ENCODE measurements at regions not wholly inside any gene's neighbourhood (a gene's known extent, or its start where the extent isn't known, plus 50 kb on each side); places are given as distances from the start of the nearest gene placed in this dataset.
A peak's percentile ranks its signal among the peaks of the same experiment; 100 is the strongest.

- no peak overlapping the region for H2AFZ ChIP-seq (ENCODE audit: low read length)
- H3K4me2 ChIP-seq (ENCODE audit: extremely low read depth, insufficient read depth, low read length) = no peak overlapping the region
Observed at GRCh38 chr14:44780989-44781388, 180.8 kb downstream of the KLHL28 start.

GRCh38 chr14:44778604-44779003, 183.1 kb downstream of the KLHL28 start:
- H3K27me3 ChIP-seq (ENCODE audit: control insufficient read depth, insufficient read depth, low read length) = no peaks in the 10 kb centered on the region
- no peak overlapping the region for H3K9ac ChIP-seq (ENCODE audit: insufficient read depth, low read length)
- H4K20me1 ChIP-seq (ENCODE audit: control insufficient read depth, extremely low read depth, insufficient read depth, low read length) = no peaks in the 10 kb centered on the region
- no peak for TF ChIP-seq EZH2 (IDR thresholded peaks at IDR 0.05; ENCODE audit: low read length, missing control alignments)
- TF ChIP-seq CTCF (conservative IDR thresholded peaks at IDR 0.05 in 1 of 2, IDR thresholded peaks at IDR 0.05 in 1 of 2; ENCODE audit: low read depth in 1 of 2, low read length in 2 of 2) = no peak
- H3K79me2 ChIP-seq (ENCODE audit: control insufficient read depth, insufficient read depth, low read length) = no peaks in the 10 kb centered on the region
- no peaks in the 10 kb centered on the region for H3K4me1 ChIP-seq (ENCODE audit: control insufficient read depth, extremely low read depth, insufficient read depth, low read length)
- no peak overlapping the region for H2AFZ ChIP-seq (ENCODE audit: low read length)
- H3K4me3 ChIP-seq (replicated peaks in 1 of 4; ENCODE audit: control extremely low read depth in 1 of 4, insufficient read depth in 1 of 4, low read depth in 3 of 4, low read length in 4 of 4) = no peak overlapping the region
- no peak overlapping the region for H3K27ac ChIP-seq (ENCODE audit: insufficient read depth, low read length)
- H3K36me3 ChIP-seq (ENCODE audit: control insufficient read depth, insufficient read depth, low read length) = no peaks in the 10 kb centered on the region
- no peaks in the 10 kb centered on the region for H3K9me3 ChIP-seq (ENCODE audit: control insufficient read depth, insufficient read depth, low read depth, low read length)
- H3K4me2 ChIP-seq (ENCODE audit: extremely low read depth, insufficient read depth, low read length) = no peak overlapping the region
- peak; percentile 54 to 87 for DNase-seq (ENCODE audit: low read depth in 2 of 2)

More at GRCh38 chr14:44780989-44781388, 180.8 kb downstream of the KLHL28 start:
- no peaks in the 10 kb centered on the region for H3K27me3 ChIP-seq (ENCODE audit: control insufficient read depth, insufficient read depth, low read length)
- H4K20me1 ChIP-seq (ENCODE audit: control insufficient read depth, extremely low read depth, insufficient read depth, low read length) = no peaks in the 10 kb centered on the region
- H3K27ac ChIP-seq (ENCODE audit: insufficient read depth, low read length) = no peak overlapping the region
- no peak overlapping the region for H3K9ac ChIP-seq (ENCODE audit: insufficient read depth, low read length)
- H3K4me1 ChIP-seq (ENCODE audit: control insufficient read depth, extremely low read depth, insufficient read depth, low read length) = no peaks in the 10 kb centered on the region
- no peaks in the 10 kb centered on the region for H3K9me3 ChIP-seq (ENCODE audit: control insufficient read depth, insufficient read depth, low read depth, low read length)
- TF ChIP-seq CTCF (conservative IDR thresholded peaks at IDR 0.05 in 1 of 2, IDR thresholded peaks at IDR 0.05 in 1 of 2; ENCODE audit: low read depth in 1 of 2, low read length in 2 of 2) = no peak
- TF ChIP-seq EZH2 (IDR thresholded peaks at IDR 0.05; ENCODE audit: low read length, missing control alignments) = no peak
- no peak overlapping the region for H3K4me3 ChIP-seq (replicated peaks in 1 of 4; ENCODE audit: control extremely low read depth in 1 of 4, insufficient read depth in 1 of 4, low read depth in 3 of 4, low read length in 4 of 4)
- no peaks in the 10 kb centered on the region for H3K79me2 ChIP-seq (ENCODE audit: control insufficient read depth, insufficient read depth, low read length)
- no peak for DNase-seq (ENCODE audit: low read depth in 2 of 2)
- no peaks in the 10 kb centered on the region for H3K36me3 ChIP-seq (ENCODE audit: control insufficient read depth, insufficient read depth, low read length)

DNA sequence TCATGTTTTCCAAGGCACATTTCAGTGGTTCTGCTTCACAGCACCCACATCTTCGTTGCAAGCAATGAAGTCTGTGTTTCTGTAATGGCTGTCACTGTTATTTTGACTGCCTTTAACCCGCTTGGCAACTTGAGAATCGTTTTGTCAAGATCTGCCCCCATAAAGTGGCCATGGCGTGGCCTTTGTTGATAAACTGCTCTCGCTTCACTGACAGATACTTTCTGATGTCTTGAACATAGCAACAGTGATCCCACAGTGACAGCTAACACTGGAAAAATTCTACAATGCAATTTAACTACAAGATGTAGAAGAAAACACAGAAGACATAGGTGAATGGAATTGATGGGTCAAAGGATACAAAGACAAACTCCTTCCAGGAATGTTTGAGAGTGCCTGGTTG, 184.2 kb downstream of the KLHL28 start:
- Histone ChIP-seq H2AFZ (ENCODE audit: low read length) (no peak overlapping the region), H3K36me3 (ENCODE audit: control insufficient read depth, insufficient read depth, low read length) (no peaks in the 10 kb centered on the region), H3K4me3 (replicated peaks in 1 of 4; ENCODE audit: control extremely low read depth in 1 of 4, insufficient read depth in 1 of 4, low read depth in 3 of 4, low read length in 4 of 4) (no peak overlapping the region), H3K4me1 (ENCODE audit: control insufficient read depth, extremely low read depth, insufficient read depth, low read length) (no peaks in the 10 kb centered on the region), H3K4me2 (ENCODE audit: extremely low read depth, insufficient read depth, low read length) (no peak overlapping the region), H3K27ac (ENCODE audit: insufficient read depth, low read length) (no peak overlapping the region), H4K20me1 (ENCODE audit: control insufficient read depth, extremely low read depth, insufficient read depth, low read length) (no peaks in the 10 kb centered on the region), H3K9me3 (ENCODE audit: control insufficient read depth, insufficient read depth, low read depth, low read length) (no peaks in the 10 kb centered on the region), H3K79me2 (ENCODE audit: control insufficient read depth, insufficient read depth, low read length) (no peaks in the 10 kb centered on the region), H3K9ac (ENCODE audit: insufficient read depth, low read length) (no peak overlapping the region), H3K27me3 (ENCODE audit: control insufficient read depth, insufficient read depth, low read length) (no peaks in the 10 kb centered on the region)
- TF ChIP-seq EZH2 (IDR thresholded peaks at IDR 0.05; ENCODE audit: low read length, missing control alignments) (no peak), CTCF (conservative IDR thresholded peaks at IDR 0.05 in 1 of 2, IDR thresholded peaks at IDR 0.05 in 1 of 2; ENCODE audit: low read depth in 1 of 2, low read length in 2 of 2) (no peak)
- no peak for DNase-seq (ENCODE audit: low read depth in 2 of 2)

Data from fibroblast of lung (primary cell).